WTC11 (cell line): ENCODE measurements at regions not wholly inside any gene's neighbourhood (a gene's known extent, or its start where the extent isn't known, plus 50 kb on each side); places are given as distances from the start of the nearest gene placed in this dataset.

Source experiments
- ATAC-seq: fragments of 200-7000 bp; cut with Tn5 transposase; 2 replicates; pipeline ENCODE4 v1.10.0; 2021; ENCODE audit warnings: mild to moderate bottlenecking, moderate library complexity
- CTCF ChIA-PET: fragments of 300-600 bp; sonication (Branson Sonifier 250); formaldehyde crosslinking; loops from one replicate; lab custom pipeline; 2021; ENCODE audit warnings: antibody characterized with exemption; lab: Charles Lee
- POLR2A ChIA-PET: fragments of 350-600 bp; sonication (Branson Sonifier 250); formaldehyde crosslinking; loops from one replicate; lab custom pipeline; 2021; ENCODE audit warnings: antibody characterized with exemption; lab: Charles Lee
- DNase-seq: peaks from one replicate; pipeline ENCODE4 v3.0.0; 2021; ENCODE audit warnings: low spot score
- H3K27ac Mint-ChIP-seq: 2 replicates; pipeline ENCODE4 v1.8.0; 2021; ENCODE audit warnings: mixed read lengths
- H3K27me3 Mint-ChIP-seq: 2 replicates; pipeline ENCODE4 v1.8.0; 2021; ENCODE audit warnings: low read depth, mild to moderate bottlenecking, moderate library complexity, mixed read lengths
- H3K36me3 Mint-ChIP-seq: 2 replicates; pipeline ENCODE4 v1.8.0; 2021; ENCODE audit warnings: mixed read lengths
- H3K4me1 Mint-ChIP-seq: 2 replicates; pipeline ENCODE4 v1.8.0; 2022; ENCODE audit warnings: mixed read lengths
- H3K4me3 Mint-ChIP-seq: 2 replicates; pipeline ENCODE4 v1.8.0; 2021; ENCODE audit warnings: mild to moderate bottlenecking, moderate library complexity, mixed read lengths
- H3K9me3 Mint-ChIP-seq: 2 replicates; pipeline ENCODE4 v1.8.0; 2021; ENCODE audit warnings: mixed read lengths
- ATF2 ChIP-seq: sonication (generic); formaldehyde crosslinking; IDR thresholded peaks from 2 replicates; pipeline ENCODE4 v1.8.1; 2022; ENCODE audit warnings: low read depth, missing genetic modification reagents, borderline replicate concordance
- ATF3 ChIP-seq: sonication (generic); formaldehyde crosslinking; conservative IDR thresholded peaks from 2 replicates; pipeline ENCODE4 v1.8.1; 2022; ENCODE audit warnings: mild to moderate bottlenecking, missing genetic modification reagents
- CREB1 ChIP-seq: sonication (generic); formaldehyde crosslinking; IDR thresholded peaks from 2 replicates; pipeline ENCODE4 v1.8.0; 2023; ENCODE audit warnings: mild to moderate bottlenecking, missing genetic modification reagents
- E2F5 ChIP-seq: sonication (generic); formaldehyde crosslinking; IDR thresholded peaks from 2 replicates; pipeline ENCODE4 v1.8.1; 2022; ENCODE audit warnings: mild to moderate bottlenecking, moderate library complexity, missing genetic modification reagents
- ESRRA ChIP-seq: sonication (generic); formaldehyde crosslinking; IDR thresholded peaks from 2 replicates; pipeline ENCODE4 v1.8.1; 2022; ENCODE audit warnings: mild to moderate bottlenecking, missing genetic modification reagents, borderline replicate concordance
- ETV6 ChIP-seq: sonication (generic); formaldehyde crosslinking; IDR thresholded peaks from 2 replicates; pipeline ENCODE4 v1.8.1; 2022; ENCODE audit warnings: mild to moderate bottlenecking, missing genetic modification reagents
- FOXP4 ChIP-seq: sonication (generic); formaldehyde crosslinking; IDR thresholded peaks from 2 replicates; pipeline ENCODE4 v1.8.0; 2022; ENCODE audit warnings: mild to moderate bottlenecking, missing genetic modification reagents
- MYBL2 ChIP-seq: sonication (generic); formaldehyde crosslinking; IDR thresholded peaks from 2 replicates; pipeline ENCODE4 v1.8.1; 2023; ENCODE audit warnings: mild to moderate bottlenecking, moderate library complexity, missing genetic modification reagents
- NFYB ChIP-seq: sonication (generic); formaldehyde crosslinking; conservative IDR thresholded peaks from 2 replicates; pipeline ENCODE4 v1.8.0; 2022; ENCODE audit warnings: low read depth, missing genetic modification reagents
- PRRX2 ChIP-seq: fragments of 250-450 bp; sonication (Bioruptor Pico); IDR thresholded peaks from 2 replicates; pipeline ENCODE4 v1.8.0; 2021; ENCODE audit warnings: mild to moderate bottlenecking
- RELA ChIP-seq: sonication (generic); formaldehyde crosslinking; IDR thresholded peaks from 2 replicates; pipeline ENCODE4 v1.8.1; 2022; ENCODE audit warnings: missing genetic modification reagents, mild to moderate bottlenecking, borderline replicate concordance
- RORB ChIP-seq: fragments of 250-450 bp; sonication (Bioruptor Pico); IDR thresholded peaks from 2 replicates; pipeline ENCODE4 v1.9.0; 2021; ENCODE audit warnings: mild to moderate bottlenecking
- SMAD4 ChIP-seq: sonication (generic); formaldehyde crosslinking; IDR thresholded peaks from 2 replicates; pipeline ENCODE4 v1.8.0; 2022; ENCODE audit warnings: mild to moderate bottlenecking, missing genetic modification reagents
- ZBTB21 ChIP-seq: sonication (generic); formaldehyde crosslinking; IDR thresholded peaks from 2 replicates; pipeline ENCODE4 v1.8.1; 2023; ENCODE audit warnings: mild to moderate bottlenecking, missing genetic modification reagents, borderline replicate concordance
- ZMAT4 ChIP-seq: fragments of 250-450 bp; sonication (Bioruptor Pico); IDR thresholded peaks from 2 replicates; pipeline ENCODE4 v1.9.0; 2021; ENCODE audit warnings: mild to moderate bottlenecking
- ZNF121 ChIP-seq: sonication (generic); formaldehyde crosslinking; IDR thresholded peaks from 2 replicates; pipeline ENCODE4 v1.8.0; 2023; ENCODE audit warnings: missing genetic modification reagents
- ZNF138 ChIP-seq: sonication (generic); formaldehyde crosslinking; conservative IDR thresholded peaks from 2 replicates; pipeline ENCODE4 v1.8.1; 2022; ENCODE audit warnings: mild to moderate bottlenecking, moderate library complexity, missing genetic modification reagents
- ZNF263 ChIP-seq: sonication (generic); formaldehyde crosslinking; IDR thresholded peaks from 2 replicates; pipeline ENCODE4 v1.8.1; 2022; ENCODE audit warnings: low read depth, mild to moderate bottlenecking, moderate library complexity, missing genetic modification reagents
- ZNF396 ChIP-seq: fragments of 250-450 bp; sonication (Bioruptor Pico); IDR thresholded peaks from 2 replicates; pipeline ENCODE4 v1.8.0; 2021; ENCODE audit warnings: mild to moderate bottlenecking, moderate library complexity, borderline replicate concordance
- ZNF423 ChIP-seq: fragments of 250-450 bp; sonication (Bioruptor Pico); IDR thresholded peaks from 2 replicates; pipeline ENCODE4 v2.1.2; 2022; ENCODE audit warnings: mild to moderate bottlenecking, moderate library complexity
- TF ChIP-seq, protein P1 (sequence below): fragments of 250-450 bp; sonication (Bioruptor Pico); IDR thresholded peaks from 2 replicates; pipeline ENCODE4 v1.9.0; 2021; ENCODE audit warnings: mild to moderate bottlenecking, borderline replicate concordance
- TF ChIP-seq, protein P2 (sequence below): sonication (generic); formaldehyde crosslinking; IDR thresholded peaks from 2 replicates; pipeline ENCODE4 v1.8.1; 2023; ENCODE audit warnings: mild to moderate bottlenecking, missing genetic modification reagents, moderate library complexity
- TF ChIP-seq, protein P3 (sequence below): fragments of 250-450 bp; sonication (Bioruptor Pico); IDR thresholded peaks from 2 replicates; pipeline ENCODE4 v2.1.2; 2022; ENCODE audit warnings: mild to moderate bottlenecking, moderate library complexity
- TF ChIP-seq, protein P4 (sequence below): sonication (generic); formaldehyde crosslinking; IDR thresholded peaks from 2 replicates; pipeline ENCODE4 v1.8.0; 2022; ENCODE audit warnings: mild to moderate bottlenecking, missing genetic modification reagents

GRCh38 chr7:65809259-65809981 is 63.5 kb upstream of the VKORC1L1 start:
- H3K4me1 Mint-ChIP-seq, result no peaks in the 10 kb centered on the region
- ATAC-seq (no peak), DNase-seq (no peak)
- ChIA-PET CTCF (no interaction called here), POLR2A (no interaction called here)
- H3K27ac Mint-ChIP-seq, result no peak overlapping the region
- no peak for TF ChIP-seq FOXP4 (CRISPR knock-in tag)
- TF ChIP-seq, protein P1, sequence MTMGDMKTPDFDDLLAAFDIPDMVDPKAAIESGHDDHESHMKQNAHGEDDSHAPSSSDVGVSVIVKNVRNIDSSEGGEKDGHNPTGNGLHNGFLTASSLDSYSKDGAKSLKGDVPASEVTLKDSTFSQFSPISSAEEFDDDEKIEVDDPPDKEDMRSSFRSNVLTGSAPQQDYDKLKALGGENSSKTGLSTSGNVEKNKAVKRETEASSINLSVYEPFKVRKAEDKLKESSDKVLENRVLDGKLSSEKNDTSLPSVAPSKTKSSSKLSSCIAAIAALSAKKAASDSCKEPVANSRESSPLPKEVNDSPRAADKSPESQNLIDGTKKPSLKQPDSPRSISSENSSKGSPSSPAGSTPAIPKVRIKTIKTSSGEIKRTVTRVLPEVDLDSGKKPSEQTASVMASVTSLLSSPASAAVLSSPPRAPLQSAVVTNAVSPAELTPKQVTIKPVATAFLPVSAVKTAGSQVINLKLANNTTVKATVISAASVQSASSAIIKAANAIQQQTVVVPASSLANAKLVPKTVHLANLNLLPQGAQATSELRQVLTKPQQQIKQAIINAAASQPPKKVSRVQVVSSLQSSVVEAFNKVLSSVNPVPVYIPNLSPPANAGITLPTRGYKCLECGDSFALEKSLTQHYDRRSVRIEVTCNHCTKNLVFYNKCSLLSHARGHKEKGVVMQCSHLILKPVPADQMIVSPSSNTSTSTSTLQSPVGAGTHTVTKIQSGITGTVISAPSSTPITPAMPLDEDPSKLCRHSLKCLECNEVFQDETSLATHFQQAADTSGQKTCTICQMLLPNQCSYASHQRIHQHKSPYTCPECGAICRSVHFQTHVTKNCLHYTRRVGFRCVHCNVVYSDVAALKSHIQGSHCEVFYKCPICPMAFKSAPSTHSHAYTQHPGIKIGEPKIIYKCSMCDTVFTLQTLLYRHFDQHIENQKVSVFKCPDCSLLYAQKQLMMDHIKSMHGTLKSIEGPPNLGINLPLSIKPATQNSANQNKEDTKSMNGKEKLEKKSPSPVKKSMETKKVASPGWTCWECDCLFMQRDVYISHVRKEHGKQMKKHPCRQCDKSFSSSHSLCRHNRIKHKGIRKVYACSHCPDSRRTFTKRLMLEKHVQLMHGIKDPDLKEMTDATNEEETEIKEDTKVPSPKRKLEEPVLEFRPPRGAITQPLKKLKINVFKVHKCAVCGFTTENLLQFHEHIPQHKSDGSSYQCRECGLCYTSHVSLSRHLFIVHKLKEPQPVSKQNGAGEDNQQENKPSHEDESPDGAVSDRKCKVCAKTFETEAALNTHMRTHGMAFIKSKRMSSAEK (CRISPR knock-in tag), result no peak
- TF ChIP-seq ATF3 (CRISPR knock-in tag), result no peak
- TF ChIP-seq ZNF138, result no peak
- no peak for TF ChIP-seq ZNF263 (CRISPR knock-in tag)
- TF ChIP-seq RELA (CRISPR knock-in tag), result no peak
- TF ChIP-seq, protein P2, sequence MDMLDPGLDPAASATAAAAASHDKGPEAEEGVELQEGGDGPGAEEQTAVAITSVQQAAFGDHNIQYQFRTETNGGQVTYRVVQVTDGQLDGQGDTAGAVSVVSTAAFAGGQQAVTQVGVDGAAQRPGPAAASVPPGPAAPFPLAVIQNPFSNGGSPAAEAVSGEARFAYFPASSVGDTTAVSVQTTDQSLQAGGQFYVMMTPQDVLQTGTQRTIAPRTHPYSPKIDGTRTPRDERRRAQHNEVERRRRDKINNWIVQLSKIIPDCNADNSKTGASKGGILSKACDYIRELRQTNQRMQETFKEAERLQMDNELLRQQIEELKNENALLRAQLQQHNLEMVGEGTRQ (CRISPR knock-in tag), result no peak
- TF ChIP-seq RORB (CRISPR knock-in tag), result no peak
- no peak for TF ChIP-seq ZNF423
- no peak for TF ChIP-seq PRRX2
- H3K27me3 Mint-ChIP-seq, result no peaks in the 10 kb centered on the region
- H3K9me3 Mint-ChIP-seq, result no peaks in the 10 kb centered on the region
- no peaks in the 10 kb centered on the region for H3K36me3 Mint-ChIP-seq
- no peak overlapping the region for H3K4me3 Mint-ChIP-seq

GRCh38 chr7:65809982-65810288 is 62.9 kb upstream of the VKORC1L1 start:
- Mint-ChIP-seq H3K36me3 (no peaks in the 10 kb centered on the region), H3K27me3 (no peaks in the 10 kb centered on the region), H3K9me3 (no peaks in the 10 kb centered on the region), H3K27ac (no peak overlapping the region), H3K4me1 (no peaks in the 10 kb centered on the region), H3K4me3 (no peak overlapping the region)
- CTCF ChIA-PET, result interaction anchor here (0.6 kb wide), 1 partner anchor 57 kb away, joined by 3 read pairs; no protein-coding TSS in a partner anchor
- POLR2A ChIA-PET, result no interaction called here
- no peak for DNase-seq
- ATAC-seq, result no peak
- TF ChIP-seq, protein P3, sequence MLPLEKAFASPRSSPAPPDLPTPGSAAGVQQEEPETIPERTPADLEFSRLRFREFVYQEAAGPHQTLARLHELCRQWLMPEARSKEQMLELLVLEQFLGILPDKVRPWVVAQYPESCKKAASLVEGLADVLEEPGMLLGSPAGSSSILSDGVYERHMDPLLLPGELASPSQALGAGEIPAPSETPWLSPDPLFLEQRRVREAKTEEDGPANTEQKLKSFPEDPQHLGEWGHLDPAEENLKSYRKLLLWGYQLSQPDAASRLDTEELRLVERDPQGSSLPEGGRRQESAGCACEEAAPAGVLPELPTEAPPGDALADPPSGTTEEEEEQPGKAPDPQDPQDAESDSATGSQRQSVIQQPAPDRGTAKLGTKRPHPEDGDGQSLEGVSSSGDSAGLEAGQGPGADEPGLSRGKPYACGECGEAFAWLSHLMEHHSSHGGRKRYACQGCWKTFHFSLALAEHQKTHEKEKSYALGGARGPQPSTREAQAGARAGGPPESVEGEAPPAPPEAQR (CRISPR knock-in tag), result no peak
- TF ChIP-seq ZNF423, result no peak
- no peak for TF ChIP-seq ZNF396 (CRISPR knock-in tag)
- TF ChIP-seq ZBTB21 (CRISPR knock-in tag), result no peak
- TF ChIP-seq E2F5 (CRISPR knock-in tag), result no peak
- TF ChIP-seq, protein P4, sequence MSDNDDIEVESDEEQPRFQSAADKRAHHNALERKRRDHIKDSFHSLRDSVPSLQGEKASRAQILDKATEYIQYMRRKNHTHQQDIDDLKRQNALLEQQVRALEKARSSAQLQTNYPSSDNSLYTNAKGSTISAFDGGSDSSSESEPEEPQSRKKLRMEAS (CRISPR knock-in tag), result no peak
- no peak for TF ChIP-seq NFYB (CRISPR knock-in tag)
- TF ChIP-seq ZNF121 (CRISPR knock-in tag), result no peak
- no peak for TF ChIP-seq ATF2 (CRISPR knock-in tag)
- TF ChIP-seq MYBL2 (CRISPR knock-in tag), result no peak
- no peak for TF ChIP-seq CREB1
- no peak for TF ChIP-seq ESRRA (CRISPR knock-in tag)
- no peak for TF ChIP-seq ETV6 (CRISPR knock-in tag)
- TF ChIP-seq ZMAT4 (CRISPR knock-in tag), result no peak
- TF ChIP-seq SMAD4 (CRISPR knock-in tag), result no peak
